T-cell (primary cell): ENCODE measurements at regions not wholly inside any gene's neighbourhood (a gene's known extent, or its start where the extent isn't known, plus 50 kb on each side); places are given as distances from the start of the nearest gene placed in this dataset.

Experiments used
- ATAC-seq, 4 experiments: fragments of 200-7000 bp in 3 of 4; fragments of 150-1000 bp in 1 of 4; cut with Tn5 transposase; replicated peaks in 1 of 4; 1 replicate in 3 of 4; 2 replicates in 1 of 4; pipeline ENCODE4 v1.10.0; 2021; ENCODE audit warnings: moderate library complexity in 3 of 4, mild to moderate bottlenecking in 2 of 4, moderate number of reproducible peaks in 1 of 4
- CTCF ChIA-PET, 2 donors: fragments of 300-600 bp; sonication (Branson Sonifier 250); formaldehyde crosslinking; loops; one replicate each; lab custom pipeline; 2022; ENCODE audit warnings: antibody characterized with exemption in 2 of 2; lab: Charles Lee
- POLR2A ChIA-PET, 2 donors: fragments of 300-600 bp; sonication (Branson Sonifier 250); formaldehyde crosslinking; loops; one replicate each; lab custom pipeline; 2022; ENCODE audit warnings: antibody characterized with exemption in 2 of 2; lab: Charles Lee
- DNase-seq, 35 experiments: peaks; one replicate each; pipeline versions ENCODE4 v3.0.0 to v3.0.0-alpha.2; 2013 to 2023
- H3K27ac ChIP-seq: one replicate; pipeline ENCODE4 v1.5.1; 2013; ENCODE audit warnings: low read length
- H3K27me3 ChIP-seq, 2 experiments: replicated peaks in 1 of 2; 1 replicate in 1 of 2; 2 replicates in 1 of 2; pipeline versions ENCODE4 v1.6.1 to v1.7.0; 2013; ENCODE audit warnings: low read length in 1 of 2, mixed read lengths in 1 of 2; ENCODE audit not compliant: control insufficient read depth in 2 of 2, insufficient read depth in 2 of 2; ENCODE audit errors: extremely low read depth in 1 of 2
- H3K36me3 ChIP-seq, 2 donors: 1 replicate in 1 of 2; 2 replicates in 1 of 2; pipeline versions ENCODE4 v1.6.1 to v1.7.0; 2013; ENCODE audit warnings: low read length in 1 of 2; ENCODE audit not compliant: control insufficient read depth in 2 of 2, insufficient read depth in 1 of 2; ENCODE audit errors: extremely low read depth in 1 of 2
- H3K4me1 ChIP-seq, 2 experiments: 1 replicate in 1 of 2; 2 replicates in 1 of 2; pipeline versions ENCODE4 v1.6.1 to v1.7.0; 2013; ENCODE audit warnings: low read length in 2 of 2, mixed read lengths in 1 of 2; ENCODE audit not compliant: insufficient read depth in 2 of 2, control insufficient read depth in 1 of 2; ENCODE audit errors: extremely low read depth in 1 of 2
- H3K4me3 ChIP-seq, 2 donors: 1 replicate in 1 of 2; 2 replicates in 1 of 2; pipeline versions ENCODE4 v1.5.1 to v1.7.0; 2013; ENCODE audit warnings: mild to moderate bottlenecking in 2 of 2, low read length in 1 of 2, moderate library complexity in 1 of 2; ENCODE audit not compliant: control insufficient read depth in 1 of 2; ENCODE audit errors: extremely low read depth in 1 of 2
- H3K9me3 ChIP-seq: 2 replicates; pipeline ENCODE4 v1.7.0; 2013
- H3K27ac Mint-ChIP-seq, 2 donors: one replicate each; pipeline ENCODE4 v1.8.0; 2020 to 2021; ENCODE audit warnings: mild to moderate bottlenecking in 2 of 2, mixed read lengths in 2 of 2
- H3K27me3 Mint-ChIP-seq, 2 donors: one replicate each; pipeline ENCODE4 v1.8.0; 2021 to 2022; ENCODE audit warnings: mixed read lengths in 2 of 2
- H3K36me3 Mint-ChIP-seq: one replicate; pipeline ENCODE4 v1.8.0; 2021; ENCODE audit warnings: mixed read lengths
- H3K4me1 Mint-ChIP-seq, 3 donors: one replicate each; pipeline ENCODE4 v1.8.0; 2020 to 2022; ENCODE audit warnings: mixed read lengths in 3 of 3, mild to moderate bottlenecking in 1 of 3
- H3K4me3 Mint-ChIP-seq, 3 donors: one replicate each; pipeline ENCODE4 v1.8.0; 2020 to 2022; ENCODE audit warnings: mild to moderate bottlenecking in 3 of 3, mixed read lengths in 3 of 3, moderate library complexity in 3 of 3
- H3K9me3 Mint-ChIP-seq, 3 donors: one replicate each; pipeline ENCODE4 v1.8.0; 2020 to 2022; ENCODE audit warnings: mixed read lengths in 3 of 3
- WGBS: methylation state at CpG from one replicate; pipeline ENCODE4 v1.1.5; 2013; ENCODE audit warnings: missing lambda C conversion rate; ENCODE audit not compliant: insufficient coverage; 5-methylcytosine and 5-hydroxymethylcytosine counted together

- no peak overlapping the region for H3K4me3 Mint-ChIP-seq
- Histone ChIP-seq H3K4me1 (no peaks in the 10 kb centered on the region), H3K4me3 (no peak overlapping the region), H3K9me3 (no peaks in the 10 kb centered on the region), H3K36me3 (no peaks in the 10 kb centered on the region), H3K27me3 (no peaks in the 10 kb centered on the region), H3K27ac (no peak overlapping the region)
- POLR2A ChIA-PET: no interaction called here
- no peak for ATAC-seq
- WGBS: no CpG with 5 or more reads among the region's 4 CpGs
- H3K27ac Mint-ChIP-seq: no peak overlapping the region
- no peaks in the 10 kb centered on the region for H3K27me3 Mint-ChIP-seq
- peaks cover under 1 to 20% (median 14%) of the 10 kb centered on the region in 3 donors for H3K9me3 Mint-ChIP-seq
- DNase-seq: no peak
- CTCF ChIA-PET: no interaction called here
- H3K36me3 Mint-ChIP-seq: no peaks in the 10 kb centered on the region
- H3K4me1 Mint-ChIP-seq: no peaks in the 10 kb centered on the region
Measured at GRCh38 chr18:27752944-27753343, 424.0 kb downstream of the CDH2 start.

- Mint-ChIP-seq H3K36me3 (no peaks in the 10 kb centered on the region), H3K9me3 (peaks cover 9 to 19% (median 19%) of the 10 kb centered on the region in 3 donors), H3K27ac (no peak overlapping the region), H3K4me1 (no peaks in the 10 kb centered on the region), H3K27me3 (no peaks in the 10 kb centered on the region), H3K4me3 (no peak overlapping the region)
- Histone ChIP-seq H3K4me3 (no peak overlapping the region), H3K27ac (no peak overlapping the region), H3K9me3 (no peaks in the 10 kb centered on the region), H3K36me3 (no peaks in the 10 kb centered on the region), H3K27me3 (no peaks in the 10 kb centered on the region), H3K4me1 (no peaks in the 10 kb centered on the region)
- no peak for ATAC-seq
- CTCF ChIA-PET: no interaction called here
- POLR2A ChIA-PET: no interaction called here
- no CpG with 5 or more reads among the region's 5 CpGs for WGBS
- DNase-seq: no peak
Measured at GRCh38 chr18:27750923-27751322, 426.0 kb downstream of the CDH2 start.

DNA sequence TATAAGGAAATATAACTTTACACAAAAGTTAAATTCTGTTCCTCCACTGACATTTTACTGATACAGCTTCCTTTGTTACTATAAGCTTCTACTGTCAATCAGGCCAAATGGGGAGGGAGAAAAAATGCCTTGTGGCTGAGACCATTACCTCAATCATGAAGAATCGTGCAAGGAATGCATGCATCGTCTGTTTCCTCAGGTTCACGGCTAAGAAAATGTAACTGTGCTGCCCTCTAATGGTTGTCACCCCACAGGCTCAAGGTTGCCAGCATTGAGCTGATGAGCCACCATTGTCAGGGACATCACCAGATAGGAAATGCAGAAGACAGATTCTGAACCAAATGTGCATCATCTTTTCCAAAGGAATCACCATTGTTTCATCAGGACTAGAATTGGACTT, 426.9 kb downstream of the CDH2 start:
- no peaks in the 10 kb centered on the region for H3K4me1 ChIP-seq
- Mint-ChIP-seq H3K27me3 (no peaks in the 10 kb centered on the region), H3K9me3 (peaks cover 9 to 19% (median 18%) of the 10 kb centered on the region in 3 donors), H3K4me1 (no peaks in the 10 kb centered on the region), H3K36me3 (no peaks in the 10 kb centered on the region), H3K27ac (no peak overlapping the region), H3K4me3 (no peak overlapping the region)
- no peak overlapping the region for H3K27ac ChIP-seq
- ChIA-PET CTCF (interaction anchor here in 1 of 2 donors (0.6 kb wide), 1 partner anchor 385 kb away, joined by 3 read pairs; no protein-coding TSS in a partner anchor), POLR2A (no interaction called here)
- H3K36me3 ChIP-seq: no peaks in the 10 kb centered on the region
- no peak overlapping the region for H3K4me3 ChIP-seq
- 3% methylated on average over 3 of the region's 3 CpGs for WGBS
- H3K27me3 ChIP-seq: no peaks in the 10 kb centered on the region
- DNase-seq (no peak), ATAC-seq (no peak)
- no peaks in the 10 kb centered on the region for H3K9me3 ChIP-seq

GRCh38 chr18:27749194-27749593, 427.7 kb downstream of the CDH2 start:
- Histone ChIP-seq H3K27me3 (no peaks in the 10 kb centered on the region), H3K4me3 (no peak overlapping the region), H3K27ac (no peak overlapping the region), H3K4me1 (no peaks in the 10 kb centered on the region), H3K9me3 (no peaks in the 10 kb centered on the region), H3K36me3 (no peaks in the 10 kb centered on the region)
- Mint-ChIP-seq H3K36me3 (no peaks in the 10 kb centered on the region), H3K27me3 (no peaks in the 10 kb centered on the region), H3K27ac (no peak overlapping the region), H3K4me1 (no peaks in the 10 kb centered on the region), H3K4me3 (no peak overlapping the region), H3K9me3 (peaks cover 9 to 19% (median 17%) of the 10 kb centered on the region in 3 donors)
- POLR2A ChIA-PET: no interaction called here
- DNase-seq (no peak), ATAC-seq (no peak)
- CTCF ChIA-PET: interaction anchor here in 1 of 2 donors (0.6 kb wide), 1 partner anchor 384 kb away, joined by 3 read pairs; no protein-coding TSS in a partner anchor
- WGBS: 57% methylated on average over 2 of the region's 3 CpGs

- H3K9me3 ChIP-seq: no peaks in the 10 kb centered on the region
- Mint-ChIP-seq H3K36me3 (no peaks in the 10 kb centered on the region), H3K27ac (no peak overlapping the region), H3K4me1 (no peaks in the 10 kb centered on the region), H3K9me3 (peaks cover 11 to 15% (median 13%) of the 10 kb centered on the region in 3 donors), H3K4me3 (no peak overlapping the region), H3K27me3 (no peaks in the 10 kb centered on the region)
- no peak for ATAC-seq
- H3K27me3 ChIP-seq: no peaks in the 10 kb centered on the region
- POLR2A ChIA-PET: no interaction called here
- H3K27ac ChIP-seq: no peak overlapping the region
- CTCF ChIA-PET: no interaction called here
- H3K4me3 ChIP-seq: no peak overlapping the region
- DNase-seq: no peak
- 61% methylated on average over 4 of the region's 5 CpGs for WGBS
- H3K4me1 ChIP-seq: no peaks in the 10 kb centered on the region
- no peaks in the 10 kb centered on the region for H3K36me3 ChIP-seq
Measured at GRCh38 chr18:27746241-27746640, 430.7 kb downstream of the CDH2 start.

DNA sequence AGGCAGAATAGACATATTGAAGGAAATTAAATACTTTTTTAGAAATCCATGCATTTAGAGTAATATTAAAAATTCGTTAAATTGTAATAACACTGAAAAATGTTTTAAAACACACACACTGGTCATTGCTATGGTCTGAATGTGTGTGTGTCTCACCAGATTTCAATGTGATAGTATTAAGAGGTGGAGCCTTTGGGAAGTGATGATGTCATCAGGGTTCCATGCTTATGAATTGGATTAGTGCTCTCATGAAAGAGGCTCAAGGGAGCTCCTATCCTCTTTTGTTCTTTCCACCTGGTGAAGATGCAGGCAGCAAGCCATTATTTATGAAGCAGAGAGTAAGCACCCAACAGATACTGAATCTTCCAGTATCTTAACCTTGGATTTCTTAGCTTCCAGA, 441.8 kb downstream of the CDH2 start:
- POLR2A ChIA-PET: no interaction called here
- WGBS: no CpG with 5 or more reads among the region's 1 CpG

DNA sequence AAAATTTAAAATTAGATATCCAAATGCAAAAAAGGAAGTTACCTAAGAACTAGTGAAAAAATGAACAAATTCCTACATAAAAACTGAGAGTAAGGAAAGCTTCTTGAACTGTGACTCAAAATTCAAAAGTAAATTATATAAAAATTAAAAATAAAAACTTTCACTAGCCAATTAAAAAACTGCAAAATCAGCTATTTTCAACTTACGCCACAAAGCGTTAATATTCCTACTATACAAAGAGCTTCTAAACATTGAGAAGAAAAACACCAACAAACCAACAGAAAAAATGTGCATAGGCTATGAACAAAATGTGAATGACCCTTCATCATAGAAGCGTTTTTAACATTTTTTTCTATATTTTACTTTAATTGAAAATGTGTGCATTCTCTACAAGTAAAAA, 445.7 kb downstream of the CDH2 start:
- no CpG with 5 or more reads among the region's 3 CpGs for WGBS
- Histone ChIP-seq H3K9me3 (no peaks in the 10 kb centered on the region), H3K4me1 (no peaks in the 10 kb centered on the region), H3K27me3 (no peaks in the 10 kb centered on the region), H3K27ac (no peak overlapping the region), H3K4me3 (no peak overlapping the region), H3K36me3 (no peaks in the 10 kb centered on the region)
- DNase-seq (no peak), ATAC-seq (no peak)
- no peak overlapping the region for H3K4me3 Mint-ChIP-seq
- H3K27ac Mint-ChIP-seq: no peak overlapping the region
- H3K4me1 Mint-ChIP-seq: no peaks in the 10 kb centered on the region
- ChIA-PET CTCF (no interaction called here), POLR2A (no interaction called here)
- H3K36me3 Mint-ChIP-seq: no peaks in the 10 kb centered on the region
- peaks cover 22 to 26% (median 24%) of the 10 kb centered on the region in 3 donors for H3K9me3 Mint-ChIP-seq
- no peaks in the 10 kb centered on the region for H3K27me3 Mint-ChIP-seq

More for the DNA sequence above, 441.8 kb downstream of the CDH2 start:
- Histone ChIP-seq H3K4me1 (no peaks in the 10 kb centered on the region), H3K27ac (no peak overlapping the region), H3K4me3 (no peak overlapping the region), H3K9me3 (no peaks in the 10 kb centered on the region), H3K36me3 (no peaks in the 10 kb centered on the region), H3K27me3 (no peaks in the 10 kb centered on the region)
- Mint-ChIP-seq H3K4me3 (no peak overlapping the region), H3K4me1 (no peaks in the 10 kb centered on the region), H3K9me3 (peaks cover 4 to 6% (median 5%) of the 10 kb centered on the region in 3 donors), H3K36me3 (no peaks in the 10 kb centered on the region), H3K27me3 (no peaks in the 10 kb centered on the region), H3K27ac (no peak overlapping the region)
- CTCF ChIA-PET: no interaction called here
- DNase-seq: no peak
- no peak for ATAC-seq
